OCI-LY1 (cell line): ENCODE measurements at regions not wholly inside any gene's neighbourhood (a gene's known extent, or its start where the extent isn't known, plus 50 kb on each side); places are given as distances from the start of the nearest gene placed in this dataset.

ENCODE experiments used
- H2AFZ ChIP-seq: fragments of 200-600 bp; sonication (generic), shearing (Covaris generic); 2 replicates; pipeline ENCODE4 v1.6.0; 2014; ENCODE audit warnings: antibody characterized with exemption, mild to moderate bottlenecking, low read length
- H3F3A ChIP-seq: fragments of 200-600 bp; sonication (generic), shearing (Covaris generic); 2 replicates; pipeline ENCODE4 v1.6.0; 2014; ENCODE audit warnings: mild to moderate bottlenecking, antibody characterized with exemption, low read length, moderate library complexity; ENCODE audit not compliant: insufficient read depth
- H3K27ac ChIP-seq: fragments of 200-600 bp; sonication (generic); 2 replicates; pipeline ENCODE4 v1.5.1; 2014; ENCODE audit warnings: low read length, mixed run types, mild to moderate bottlenecking, low read depth; ENCODE audit not compliant: poor library complexity, severe bottlenecking
- H3K27me3 ChIP-seq: fragments of 200-600 bp; sonication (generic); 2 replicates; pipeline ENCODE4 v1.6.0; 2014; ENCODE audit warnings: antibody characterized with exemption, mild to moderate bottlenecking, low read length, moderate library complexity; ENCODE audit not compliant: insufficient read depth
- H3K36me3 ChIP-seq: fragments of 200-600 bp; sonication (generic); 2 replicates; pipeline ENCODE4 v1.6.1; 2014; ENCODE audit warnings: mild to moderate bottlenecking, antibody characterized with exemption, low read length, moderate library complexity, mixed read lengths; ENCODE audit not compliant: insufficient read depth
- H3K4me1 ChIP-seq: fragments of 200-600 bp; sonication (generic); 2 replicates; pipeline ENCODE4 v1.5.1; 2014; ENCODE audit warnings: mild to moderate bottlenecking, low read length, moderate library complexity; ENCODE audit not compliant: insufficient read depth, severe bottlenecking
- H3K4me2 ChIP-seq: fragments of 200-600 bp; sonication (generic), shearing (Covaris generic); 2 replicates; pipeline ENCODE4 v1.6.1; 2014; ENCODE audit warnings: low read length
- H3K4me3 ChIP-seq: fragments of 200-600 bp; sonication (generic); 2 replicates; pipeline ENCODE4 v1.5.1; 2014; ENCODE audit warnings: low read length, low read depth, mild to moderate bottlenecking, mixed read lengths; ENCODE audit not compliant: poor library complexity, severe bottlenecking
- H3K79me2 ChIP-seq: fragments of 200-600 bp; shearing (Covaris generic); 2 replicates; pipeline ENCODE4 v1.6.1; 2016; ENCODE audit warnings: mixed run types, low read length, mixed read lengths; ENCODE audit not compliant: insufficient read depth
- H3K9ac ChIP-seq: fragments of 200-600 bp; sonication (generic), shearing (Covaris generic); 2 replicates; pipeline ENCODE4 v1.6.1; 2014; ENCODE audit warnings: mild to moderate bottlenecking, low read length, mixed read lengths
- H3K9me2 ChIP-seq: fragments of 200-600 bp; sonication (generic), shearing (Covaris generic); 2 replicates; pipeline ENCODE4 v1.6.1; 2014; ENCODE audit warnings: low read depth, mild to moderate bottlenecking, low read length, mixed read lengths
- H3K9me3 ChIP-seq: fragments of 200-600 bp; shearing (Covaris generic); 2 replicates; pipeline ENCODE4 v1.6.1; 2014; ENCODE audit warnings: low read length, mixed read lengths
- H4K20me1 ChIP-seq: fragments of 200-600 bp; sonication (generic), shearing (Covaris generic); 2 replicates; pipeline ENCODE4 v1.6.0; 2016; ENCODE audit warnings: mild to moderate bottlenecking, low read length; ENCODE audit not compliant: insufficient read depth
- EZH2 ChIP-seq: fragments of 200-600 bp; sonication (generic), shearing (Covaris generic); IDR thresholded peaks from 2 replicates; pipeline ENCODE4 v1.8.0; 2017; ENCODE audit warnings: borderline replicate concordance, mixed run types, mild to moderate bottlenecking, antibody characterized with exemption, low read length, moderate library complexity, mixed read lengths
- TF ChIP-seq, protein P1 (sequence below): fragments of 200-600 bp; sonication (generic), shearing (Covaris generic); IDR thresholded peaks from 2 replicates; pipeline ENCODE4 v1.5.1; 2017; ENCODE audit warnings: mild to moderate bottlenecking, antibody characterized with exemption, low read length, moderate library complexity, mixed read lengths

GRCh38 chr12:76948879-76949278 lies 70.1 kb upstream of the CSRP2 start:
- H3K4me1 ChIP-seq: no peaks in the 10 kb centered on the region
- H3K27ac ChIP-seq: no peak overlapping the region
- no peak overlapping the region for H3K9ac ChIP-seq
- H3K9me3 ChIP-seq: no peaks in the 10 kb centered on the region
- no peaks in the 10 kb centered on the region for H3K36me3 ChIP-seq
- no peaks in the 10 kb centered on the region for H3K27me3 ChIP-seq
- no peak overlapping the region for H3K4me2 ChIP-seq
- TF ChIP-seq, protein P1, sequence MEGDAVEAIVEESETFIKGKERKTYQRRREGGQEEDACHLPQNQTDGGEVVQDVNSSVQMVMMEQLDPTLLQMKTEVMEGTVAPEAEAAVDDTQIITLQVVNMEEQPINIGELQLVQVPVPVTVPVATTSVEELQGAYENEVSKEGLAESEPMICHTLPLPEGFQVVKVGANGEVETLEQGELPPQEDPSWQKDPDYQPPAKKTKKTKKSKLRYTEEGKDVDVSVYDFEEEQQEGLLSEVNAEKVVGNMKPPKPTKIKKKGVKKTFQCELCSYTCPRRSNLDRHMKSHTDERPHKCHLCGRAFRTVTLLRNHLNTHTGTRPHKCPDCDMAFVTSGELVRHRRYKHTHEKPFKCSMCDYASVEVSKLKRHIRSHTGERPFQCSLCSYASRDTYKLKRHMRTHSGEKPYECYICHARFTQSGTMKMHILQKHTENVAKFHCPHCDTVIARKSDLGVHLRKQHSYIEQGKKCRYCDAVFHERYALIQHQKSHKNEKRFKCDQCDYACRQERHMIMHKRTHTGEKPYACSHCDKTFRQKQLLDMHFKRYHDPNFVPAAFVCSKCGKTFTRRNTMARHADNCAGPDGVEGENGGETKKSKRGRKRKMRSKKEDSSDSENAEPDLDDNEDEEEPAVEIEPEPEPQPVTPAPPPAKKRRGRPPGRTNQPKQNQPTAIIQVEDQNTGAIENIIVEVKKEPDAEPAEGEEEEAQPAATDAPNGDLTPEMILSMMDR: no peak
- H3F3A ChIP-seq: no peaks in the 10 kb centered on the region
- H3K9me2 ChIP-seq: no peaks in the 10 kb centered on the region
- H2AFZ ChIP-seq: no peak overlapping the region
- no peak overlapping the region for H3K4me3 ChIP-seq
- H3K79me2 ChIP-seq: no peaks in the 10 kb centered on the region
- no peaks in the 10 kb centered on the region for H4K20me1 ChIP-seq

GRCh38 chr12:76947304-76947703 lies 68.5 kb upstream of the CSRP2 start:
- Histone ChIP-seq H3K27me3 (no peaks in the 10 kb centered on the region), H2AFZ (no peak overlapping the region), H3K79me2 (no peaks in the 10 kb centered on the region), H3F3A (no peaks in the 10 kb centered on the region), H3K9ac (no peak overlapping the region), H3K4me3 (no peak overlapping the region), H4K20me1 (no peaks in the 10 kb centered on the region), H3K4me2 (no peak overlapping the region), H3K9me3 (no peaks in the 10 kb centered on the region), H3K9me2 (no peaks in the 10 kb centered on the region), H3K36me3 (no peaks in the 10 kb centered on the region), H3K4me1 (no peaks in the 10 kb centered on the region), H3K27ac (no peak overlapping the region)
- TF ChIP-seq, protein P1: no peak
- no peak for TF ChIP-seq EZH2

DNA sequence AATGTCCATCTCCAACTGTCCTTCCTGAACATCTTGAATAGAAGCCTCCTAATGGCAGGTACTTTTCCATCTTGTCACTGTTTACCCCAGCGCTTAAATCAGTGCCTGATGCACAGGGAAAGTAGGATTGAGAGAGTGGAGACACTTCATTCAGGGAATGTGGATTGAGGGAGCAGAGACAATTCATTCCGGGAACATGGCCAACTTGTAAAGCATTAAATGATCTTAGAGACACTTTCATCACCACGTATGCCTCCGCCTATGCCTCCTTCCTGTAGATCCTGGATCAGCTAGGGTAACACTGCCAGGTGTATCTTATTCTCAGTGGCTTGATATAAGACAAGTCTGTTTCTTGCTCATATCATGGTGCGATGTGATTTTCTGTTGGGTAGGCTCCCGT lies 67.6 kb upstream of the CSRP2 start:
- no peak overlapping the region for H3K27ac ChIP-seq
- no peaks in the 10 kb centered on the region for H3K4me1 ChIP-seq
- H3K4me2 ChIP-seq: no peak overlapping the region
- no peaks in the 10 kb centered on the region for H3K79me2 ChIP-seq
- H3F3A ChIP-seq: no peaks in the 10 kb centered on the region
- no peaks in the 10 kb centered on the region for H3K27me3 ChIP-seq
- no peak overlapping the region for H3K4me3 ChIP-seq
- no peaks in the 10 kb centered on the region for H3K9me2 ChIP-seq
- no peaks in the 10 kb centered on the region for H3K9me3 ChIP-seq
- no peak overlapping the region for H2AFZ ChIP-seq
- TF ChIP-seq, protein P1: no peak
- TF ChIP-seq EZH2: no peak
- H4K20me1 ChIP-seq: no peaks in the 10 kb centered on the region
- no peak overlapping the region for H3K9ac ChIP-seq
- no peaks in the 10 kb centered on the region for H3K36me3 ChIP-seq
